HEK293 (cell line): ENCODE measurements at regions not wholly inside any gene's neighbourhood (a gene's known extent, or its start where the extent isn't known, plus 50 kb on each side); places are given as distances from the start of the nearest gene placed in this dataset.

Experiments
- CTCF ChIA-PET: fragments of 350-600 bp; formaldehyde crosslinking; extraction: SDS; loops from one replicate; lab custom pipeline; 2021; ENCODE audit warnings: antibody characterized with exemption; lab: Yijun Ruan, JAX
- POLR2A ChIA-PET: fragments of 300-600 bp; formaldehyde crosslinking; extraction: SDS; loops from one replicate; lab custom pipeline; 2020; ENCODE audit warnings: antibody characterized with exemption, inconsistent platforms; lab: Yijun Ruan, JAX
- H3K27ac ChIP-seq: fragments of 200-500 bp; sonication (Bioruptor generic); 2 replicates; pipeline ENCODE4 v1.5.1; 2014; ENCODE audit warnings: low read depth, low read length, control low read depth, inconsistent platforms; ENCODE audit errors: extremely low read depth
- H3K36me3 ChIP-seq, 2 experiments: fragments of 200-500 bp in 1 of 2; sonication (Bioruptor generic) in 1 of 2; 1 replicate in 1 of 2; 2 replicates in 1 of 2; pipeline ENCODE4 v1.5.1; 2014 to 2017; ENCODE audit warnings: inconsistent platforms in 2 of 2, low read length in 2 of 2; ENCODE audit not compliant: control insufficient read depth in 2 of 2, insufficient read depth in 1 of 2
- H3K4me1 ChIP-seq: fragments of 200-500 bp; sonication (Bioruptor generic); 2 replicates; pipeline ENCODE4 v1.5.1; 2014; ENCODE audit warnings: mild to moderate bottlenecking, low read length, inconsistent platforms; ENCODE audit not compliant: control insufficient read depth, insufficient read depth
- H3K4me3 ChIP-seq: 2 replicates; pipeline ENCODE4 v1.5.1; 2011; ENCODE audit warnings: low read depth, mild to moderate bottlenecking, control low read depth, low read length, moderate library complexity
- H3K9me3 ChIP-seq: fragments of 200-500 bp; sonication (Bioruptor generic); 2 replicates; pipeline ENCODE4 v1.5.1; 2014; ENCODE audit warnings: low read depth, low read length, inconsistent platforms; ENCODE audit not compliant: control insufficient read depth, insufficient read depth
- GLI2 ChIP-seq: fragments of 450-650 bp; formaldehyde crosslinking; IDR thresholded peaks from 2 replicates; pipeline ENCODE4; 2017; ENCODE audit warnings: missing biosample characterization, missing genetic modification characterization, low read depth, borderline replicate concordance
- MEIS1 ChIP-seq: sonication (generic); formaldehyde crosslinking; IDR thresholded peaks from 2 replicates; pipeline ENCODE4 v1.8.1; 2022; ENCODE audit warnings: missing genetic modification reagents, mild to moderate bottlenecking, borderline replicate concordance
- OVOL3 ChIP-seq: fragments of 450-650 bp; formaldehyde crosslinking; IDR thresholded peaks from 2 replicates; pipeline ENCODE4 v1.5.1; 2016; ENCODE audit warnings: missing biosample characterization, missing genetic modification characterization
- ZNF175 ChIP-seq: fragments of 450-650 bp; formaldehyde crosslinking; IDR thresholded peaks from 2 replicates; pipeline ENCODE4 v1.5.1; 2016; ENCODE audit warnings: missing biosample characterization, missing genetic modification characterization
- ZNF280C ChIP-seq: fragments of 450-650 bp; formaldehyde crosslinking; IDR thresholded peaks from 2 replicates; pipeline ENCODE4 v1.5.1; 2016; ENCODE audit warnings: missing biosample characterization, missing genetic modification characterization
- ZNF391 ChIP-seq: fragments of 450-650 bp; formaldehyde crosslinking; IDR thresholded peaks from 2 replicates; pipeline ENCODE4 v1.5.1; 2016; ENCODE audit warnings: low read depth, missing biosample characterization, missing genetic modification characterization, borderline replicate concordance
- ZNF449 ChIP-seq: fragments of 450-650 bp; formaldehyde crosslinking; IDR thresholded peaks from 2 replicates; pipeline ENCODE4 v1.5.1; 2017; ENCODE audit warnings: missing biosample characterization, mild to moderate bottlenecking, missing genetic modification characterization, moderate library complexity
- ZNF48 ChIP-seq: fragments of 450-650 bp; formaldehyde crosslinking; IDR thresholded peaks from 2 replicates; pipeline ENCODE4 v1.5.1; 2016; ENCODE audit warnings: missing biosample characterization, missing genetic modification characterization
- ZNF530 ChIP-seq: fragments of 450-650 bp; formaldehyde crosslinking; IDR thresholded peaks from 2 replicates; pipeline ENCODE4 v1.5.1; 2016; ENCODE audit warnings: low read depth, missing biosample characterization, missing genetic modification characterization
- ZNF560 ChIP-seq: fragments of 450-650 bp; formaldehyde crosslinking; IDR thresholded peaks from 2 replicates; pipeline ENCODE4 v1.5.1; 2017; ENCODE audit warnings: missing biosample characterization, missing genetic modification characterization, borderline replicate concordance
- ZNF777 ChIP-seq: fragments of 450-650 bp; formaldehyde crosslinking; IDR thresholded peaks from 2 replicates; pipeline ENCODE4 v1.5.1; 2017; ENCODE audit warnings: missing biosample characterization, missing genetic modification characterization, borderline replicate concordance
- ZXDB ChIP-seq: fragments of 450-650 bp; formaldehyde crosslinking; IDR thresholded peaks from 2 replicates; pipeline ENCODE4 v1.5.1; 2016; ENCODE audit warnings: missing biosample characterization, missing genetic modification characterization
- TF ChIP-seq, protein P1 (sequence below): fragments of 450-650 bp; formaldehyde crosslinking; IDR thresholded peaks from 2 replicates; pipeline ENCODE4 v1.5.1; 2017; ENCODE audit warnings: missing biosample characterization, missing genetic modification characterization
- TF ChIP-seq, protein P2 (sequence below): fragments of 450-650 bp; formaldehyde crosslinking; conservative IDR thresholded peaks from 2 replicates; pipeline ENCODE4 v1.5.1; 2016; ENCODE audit warnings: low read depth, missing biosample characterization, missing genetic modification characterization
- TF ChIP-seq, protein P3 (sequence below): fragments of 450-650 bp; formaldehyde crosslinking; IDR thresholded peaks from 2 replicates; pipeline ENCODE4 v1.5.1; 2016; ENCODE audit warnings: missing biosample characterization, missing genetic modification characterization

DNA sequence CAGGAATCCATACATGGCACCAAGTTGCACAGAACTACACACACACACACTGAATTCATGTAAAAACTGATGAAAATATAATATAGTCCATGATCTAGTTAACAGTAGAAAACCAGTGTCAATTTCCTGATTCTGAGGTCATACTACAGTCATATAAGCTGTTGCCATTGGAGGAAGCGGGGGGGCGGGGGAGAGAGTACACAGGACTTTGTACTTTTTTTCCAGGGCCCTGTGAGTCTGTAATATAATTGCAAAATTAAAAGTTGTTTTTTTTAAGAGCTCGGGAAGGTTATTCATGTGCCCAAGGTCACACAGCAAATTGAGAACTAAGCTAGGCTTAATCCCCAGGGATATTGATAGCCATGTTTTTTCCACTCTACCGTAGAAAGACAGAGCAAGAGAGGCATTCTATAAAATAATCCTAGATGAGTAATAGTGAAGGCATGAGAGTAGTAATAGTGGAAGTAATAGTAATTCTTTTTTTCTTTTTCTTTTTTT, 312.3 kb downstream of the MN1 start:
- TF ChIP-seq, protein P1, sequence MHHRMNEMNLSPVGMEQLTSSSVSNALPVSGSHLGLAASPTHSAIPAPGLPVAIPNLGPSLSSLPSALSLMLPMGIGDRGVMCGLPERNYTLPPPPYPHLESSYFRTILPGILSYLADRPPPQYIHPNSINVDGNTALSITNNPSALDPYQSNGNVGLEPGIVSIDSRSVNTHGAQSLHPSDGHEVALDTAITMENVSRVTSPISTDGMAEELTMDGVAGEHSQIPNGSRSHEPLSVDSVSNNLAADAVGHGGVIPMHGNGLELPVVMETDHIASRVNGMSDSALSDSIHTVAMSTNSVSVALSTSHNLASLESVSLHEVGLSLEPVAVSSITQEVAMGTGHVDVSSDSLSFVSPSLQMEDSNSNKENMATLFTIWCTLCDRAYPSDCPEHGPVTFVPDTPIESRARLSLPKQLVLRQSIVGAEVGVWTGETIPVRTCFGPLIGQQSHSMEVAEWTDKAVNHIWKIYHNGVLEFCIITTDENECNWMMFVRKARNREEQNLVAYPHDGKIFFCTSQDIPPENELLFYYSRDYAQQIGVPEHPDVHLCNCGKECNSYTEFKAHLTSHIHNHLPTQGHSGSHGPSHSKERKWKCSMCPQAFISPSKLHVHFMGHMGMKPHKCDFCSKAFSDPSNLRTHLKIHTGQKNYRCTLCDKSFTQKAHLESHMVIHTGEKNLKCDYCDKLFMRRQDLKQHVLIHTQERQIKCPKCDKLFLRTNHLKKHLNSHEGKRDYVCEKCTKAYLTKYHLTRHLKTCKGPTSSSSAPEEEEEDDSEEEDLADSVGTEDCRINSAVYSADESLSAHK (tag by site-specific recombination), result no peak
- TF ChIP-seq MEIS1 (CRISPR knock-in tag), result no peak
- TF ChIP-seq ZNF175 (tag by site-specific recombination), result no peak
- no peak for TF ChIP-seq ZNF560 (tag by site-specific recombination)
- TF ChIP-seq, protein P2, sequence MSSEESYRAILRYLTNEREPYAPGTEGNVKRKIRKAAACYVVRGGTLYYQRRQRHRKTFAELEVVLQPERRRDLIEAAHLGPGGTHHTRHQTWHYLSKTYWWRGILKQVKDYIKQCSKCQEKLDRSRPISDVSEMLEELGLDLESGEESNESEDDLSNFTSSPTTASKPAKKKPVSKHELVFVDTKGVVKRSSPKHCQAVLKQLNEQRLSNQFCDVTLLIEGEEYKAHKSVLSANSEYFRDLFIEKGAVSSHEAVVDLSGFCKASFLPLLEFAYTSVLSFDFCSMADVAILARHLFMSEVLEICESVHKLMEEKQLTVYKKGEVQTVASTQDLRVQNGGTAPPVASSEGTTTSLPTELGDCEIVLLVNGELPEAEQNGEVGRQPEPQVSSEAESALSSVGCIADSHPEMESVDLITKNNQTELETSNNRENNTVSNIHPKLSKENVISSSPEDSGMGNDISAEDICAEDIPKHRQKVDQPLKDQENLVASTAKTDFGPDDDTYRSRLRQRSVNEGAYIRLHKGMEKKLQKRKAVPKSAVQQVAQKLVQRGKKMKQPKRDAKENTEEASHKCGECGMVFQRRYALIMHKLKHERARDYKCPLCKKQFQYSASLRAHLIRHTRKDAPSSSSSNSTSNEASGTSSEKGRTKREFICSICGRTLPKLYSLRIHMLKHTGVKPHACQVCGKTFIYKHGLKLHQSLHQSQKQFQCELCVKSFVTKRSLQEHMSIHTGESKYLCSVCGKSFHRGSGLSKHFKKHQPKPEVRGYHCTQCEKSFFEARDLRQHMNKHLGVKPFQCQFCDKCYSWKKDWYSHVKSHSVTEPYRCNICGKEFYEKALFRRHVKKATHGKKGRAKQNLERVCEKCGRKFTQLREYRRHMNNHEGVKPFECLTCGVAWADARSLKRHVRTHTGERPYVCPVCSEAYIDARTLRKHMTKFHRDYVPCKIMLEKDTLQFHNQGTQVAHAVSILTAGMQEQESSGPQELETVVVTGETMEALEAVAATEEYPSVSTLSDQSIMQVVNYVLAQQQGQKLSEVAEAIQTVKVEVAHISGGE (tag by site-specific recombination), result no peak
- no peak for TF ChIP-seq ZNF530 (tag by site-specific recombination)
- TF ChIP-seq ZNF777 (tag by site-specific recombination), result no peak
- TF ChIP-seq, protein P3, sequence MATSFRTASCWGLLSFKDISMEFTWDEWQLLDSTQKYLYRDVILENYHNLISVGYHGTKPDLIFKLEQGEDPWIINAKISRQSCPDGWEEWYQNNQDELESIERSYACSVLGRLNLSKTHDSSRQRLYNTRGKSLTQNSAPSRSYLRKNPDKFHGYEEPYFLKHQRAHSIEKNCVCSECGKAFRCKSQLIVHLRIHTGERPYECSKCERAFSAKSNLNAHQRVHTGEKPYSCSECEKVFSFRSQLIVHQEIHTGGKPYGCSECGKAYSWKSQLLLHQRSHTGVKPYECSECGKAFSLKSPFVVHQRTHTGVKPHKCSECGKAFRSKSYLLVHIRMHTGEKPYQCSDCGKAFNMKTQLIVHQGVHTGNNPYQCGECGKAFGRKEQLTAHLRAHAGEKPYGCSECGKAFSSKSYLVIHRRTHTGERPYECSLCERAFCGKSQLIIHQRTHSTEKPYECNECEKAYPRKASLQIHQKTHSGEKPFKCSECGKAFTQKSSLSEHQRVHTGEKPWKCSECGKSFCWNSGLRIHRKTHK (tag by site-specific recombination), result no peak
- TF ChIP-seq GLI2, result no peak
- TF ChIP-seq ZNF48, result no peak
- TF ChIP-seq ZXDB (tag by site-specific recombination), result no peak
- no peak for TF ChIP-seq ZNF391 (tag by site-specific recombination)
- no peak for TF ChIP-seq ZNF449 (tag by site-specific recombination)
- no peak for TF ChIP-seq ZNF280C (tag by site-specific recombination)
- no peak for TF ChIP-seq OVOL3 (tag by site-specific recombination)
- POLR2A ChIA-PET, result no interaction called here
- H3K9me3 ChIP-seq, result no peaks in the 10 kb centered on the region
- no peak overlapping the region for H3K4me3 ChIP-seq
- H3K27ac ChIP-seq, result no peak overlapping the region
- CTCF ChIA-PET, result interaction anchor here (0.6 to 1.0 kb wide), 3 partner anchors 9 to 70 kb away, joined by 3 to 4 read pairs (median 4); no protein-coding TSS in a partner anchor
- H3K36me3 ChIP-seq, result no peaks in the 10 kb centered on the region
- peaks cover 2% of the 10 kb centered on the region; the same call in 1 of the 2 replicates for H3K4me1 ChIP-seq
